K562 (cell line): ENCODE measurements at regions not wholly inside any gene's neighbourhood (a gene's known extent, or its start where the extent isn't known, plus 50 kb on each side); places are given as distances from the start of the nearest gene placed in this dataset.

Experiments used
- ARHGAP35 ChIP-seq: fragments of 450-650 bp; IDR thresholded peaks from 2 replicates; pipeline ENCODE4 v1.6.1; 2018; ENCODE audit not compliant: partially characterized antibody
- NFYB ChIP-seq: IDR thresholded peaks from 2 replicates; pipeline ENCODE4 v1.6.1; 2011; ENCODE audit warnings: mild to moderate bottlenecking, moderate library complexity; ENCODE audit not compliant: insufficient read length; ENCODE audit errors: extremely low read depth
- RFX5 ChIP-seq: IDR thresholded peaks from 2 replicates; pipeline ENCODE4 v1.6.1; 2011; ENCODE audit warnings: low read depth, mild to moderate bottlenecking, improper control_type of control experiment, low read length
- TBP ChIP-seq: optimal IDR thresholded peaks from 2 replicates; pipeline ENCODE3; 2011; ENCODE audit warnings: low read depth, low read length, improper control_type of control experiment
- TF ChIP-seq, protein P1 (sequence below), 3 experiments: IDR thresholded peaks in 2 of 3; conservative IDR thresholded peaks in 1 of 3; 2 replicates each; pipeline ENCODE4 v1.5.1; 2011 to 2012; ENCODE audit warnings: low read length in 3 of 3, mild to moderate bottlenecking in 3 of 3, control low read depth in 2 of 3, improper control_type of control experiment in 1 of 3, inconsistent platforms in 1 of 3, low read depth in 1 of 3, mixed read lengths in 1 of 3, moderate library complexity in 1 of 3; ENCODE audit not compliant: insufficient read depth in 2 of 3
- TF ChIP-seq, protein P2 (sequence below): fragments of 250-450 bp; sonication (Bioruptor Pico); IDR thresholded peaks from 2 replicates; pipeline ENCODE4 v1.5.0; 2022; ENCODE audit warnings: mild to moderate bottlenecking
- TF ChIP-seq, protein P3 (sequence below): sonication (generic); formaldehyde crosslinking; IDR thresholded peaks from 2 replicates; pipeline ENCODE4 v1.8.0; 2022; ENCODE audit warnings: mild to moderate bottlenecking, low read depth, missing genetic modification reagents

DNA sequence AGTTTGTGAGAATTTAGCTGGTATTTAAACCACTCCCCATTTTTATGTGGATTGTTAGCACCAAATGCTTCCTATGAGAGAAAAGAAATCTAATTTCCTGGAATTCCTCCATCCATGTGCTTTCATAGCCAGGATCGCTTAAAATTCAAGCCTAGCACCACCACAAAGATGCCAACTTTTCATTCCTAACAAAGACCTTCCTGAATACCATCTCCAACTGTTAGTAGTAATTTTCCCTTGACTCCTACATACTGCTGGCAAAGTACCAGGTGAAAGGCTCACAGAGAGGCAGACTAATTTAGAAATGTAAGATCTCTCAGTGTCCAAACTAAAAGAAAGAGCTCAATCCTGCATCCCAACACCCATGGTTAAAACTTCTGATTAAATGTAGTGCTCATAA lies 386.3 kb downstream of the KCTD12 start:
- TF ChIP-seq, protein P1, sequence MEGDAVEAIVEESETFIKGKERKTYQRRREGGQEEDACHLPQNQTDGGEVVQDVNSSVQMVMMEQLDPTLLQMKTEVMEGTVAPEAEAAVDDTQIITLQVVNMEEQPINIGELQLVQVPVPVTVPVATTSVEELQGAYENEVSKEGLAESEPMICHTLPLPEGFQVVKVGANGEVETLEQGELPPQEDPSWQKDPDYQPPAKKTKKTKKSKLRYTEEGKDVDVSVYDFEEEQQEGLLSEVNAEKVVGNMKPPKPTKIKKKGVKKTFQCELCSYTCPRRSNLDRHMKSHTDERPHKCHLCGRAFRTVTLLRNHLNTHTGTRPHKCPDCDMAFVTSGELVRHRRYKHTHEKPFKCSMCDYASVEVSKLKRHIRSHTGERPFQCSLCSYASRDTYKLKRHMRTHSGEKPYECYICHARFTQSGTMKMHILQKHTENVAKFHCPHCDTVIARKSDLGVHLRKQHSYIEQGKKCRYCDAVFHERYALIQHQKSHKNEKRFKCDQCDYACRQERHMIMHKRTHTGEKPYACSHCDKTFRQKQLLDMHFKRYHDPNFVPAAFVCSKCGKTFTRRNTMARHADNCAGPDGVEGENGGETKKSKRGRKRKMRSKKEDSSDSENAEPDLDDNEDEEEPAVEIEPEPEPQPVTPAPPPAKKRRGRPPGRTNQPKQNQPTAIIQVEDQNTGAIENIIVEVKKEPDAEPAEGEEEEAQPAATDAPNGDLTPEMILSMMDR (IDR thresholded peaks at IDR 0.05 in 2 of 3, conservative IDR thresholded peaks at IDR 0.05 in 1 of 3; ENCODE audit: insufficient read depth in 2 of 3, low read depth in 1 of 3, low read length in 3 of 3), result no peak
- TF ChIP-seq, protein P2, sequence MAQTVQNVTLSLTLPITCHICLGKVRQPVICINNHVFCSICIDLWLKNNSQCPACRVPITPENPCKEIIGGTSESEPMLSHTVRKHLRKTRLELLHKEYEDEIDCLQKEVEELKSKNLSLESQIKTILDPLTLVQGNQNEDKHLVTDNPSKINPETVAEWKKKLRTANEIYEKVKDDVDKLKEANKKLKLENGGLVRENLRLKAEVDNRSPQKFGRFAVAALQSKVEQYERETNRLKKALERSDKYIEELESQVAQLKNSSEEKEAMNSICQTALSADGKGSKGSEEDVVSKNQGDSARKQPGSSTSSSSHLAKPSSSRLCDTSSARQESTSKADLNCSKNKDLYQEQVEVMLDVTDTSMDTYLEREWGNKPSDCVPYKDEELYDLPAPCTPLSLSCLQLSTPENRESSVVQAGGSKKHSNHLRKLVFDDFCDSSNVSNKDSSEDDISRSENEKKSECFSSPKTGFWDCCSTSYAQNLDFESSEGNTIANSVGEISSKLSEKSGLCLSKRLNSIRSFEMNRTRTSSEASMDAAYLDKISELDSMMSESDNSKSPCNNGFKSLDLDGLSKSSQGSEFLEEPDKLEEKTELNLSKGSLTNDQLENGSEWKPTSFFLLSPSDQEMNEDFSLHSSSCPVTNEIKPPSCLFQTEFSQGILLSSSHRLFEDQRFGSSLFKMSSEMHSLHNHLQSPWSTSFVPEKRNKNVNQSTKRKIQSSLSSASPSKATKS, result no peak
- TF ChIP-seq TBP (no peak), ARHGAP35 (no peak), RFX5 (no peak), NFYB (no peak)
- TF ChIP-seq, protein P3, sequence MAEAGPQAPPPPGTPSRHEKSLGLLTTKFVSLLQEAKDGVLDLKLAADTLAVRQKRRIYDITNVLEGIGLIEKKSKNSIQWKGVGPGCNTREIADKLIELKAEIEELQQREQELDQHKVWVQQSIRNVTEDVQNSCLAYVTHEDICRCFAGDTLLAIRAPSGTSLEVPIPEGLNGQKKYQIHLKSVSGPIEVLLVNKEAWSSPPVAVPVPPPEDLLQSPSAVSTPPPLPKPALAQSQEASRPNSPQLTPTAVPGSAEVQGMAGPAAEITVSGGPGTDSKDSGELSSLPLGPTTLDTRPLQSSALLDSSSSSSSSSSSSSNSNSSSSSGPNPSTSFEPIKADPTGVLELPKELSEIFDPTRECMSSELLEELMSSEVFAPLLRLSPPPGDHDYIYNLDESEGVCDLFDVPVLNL (CRISPR knock-in tag), result no peak
